Stimulated activated memory B cell treated with anti-CD40 and anti-IgM and Interleukin-4, amounts not matched to agents 10 μg/mL and 1 μg/mL and 100 μg/mL, for 72 hours (primary cell): ENCODE measurements at regions not wholly inside any gene's neighbourhood (a gene's known extent, or its start where the extent isn't known, plus 50 kb on each side); places are given as distances from the start of the nearest gene placed in this dataset.
A peak's percentile ranks its signal among the peaks of the same experiment; 100 is the strongest.

Source experiments
- ATAC-seq: fragments of 150-1000 bp; cut with Tn5 transposase; 2 replicates; pipeline ENCODE4 v1.10.0; 2021
- H3K27ac Mint-ChIP-seq: one replicate; pipeline ENCODE4 v1.8.0; 2022; ENCODE audit warnings: mild to moderate bottlenecking, mixed read lengths
- H3K27me3 Mint-ChIP-seq: one replicate; pipeline ENCODE4 v1.8.0; 2022; ENCODE audit warnings: mixed read lengths
- H3K36me3 Mint-ChIP-seq: one replicate; pipeline ENCODE4 v1.8.0; 2022; ENCODE audit warnings: mixed read lengths
- H3K4me1 Mint-ChIP-seq: one replicate; pipeline ENCODE4 v1.8.0; 2022; ENCODE audit warnings: mixed read lengths
- H3K4me3 Mint-ChIP-seq: one replicate; pipeline ENCODE4 v1.8.0; 2022; ENCODE audit warnings: mild to moderate bottlenecking, moderate library complexity, mixed read lengths
- H3K9me3 Mint-ChIP-seq: one replicate; pipeline ENCODE4 v1.8.0; 2022; ENCODE audit warnings: mixed read lengths

DNA sequence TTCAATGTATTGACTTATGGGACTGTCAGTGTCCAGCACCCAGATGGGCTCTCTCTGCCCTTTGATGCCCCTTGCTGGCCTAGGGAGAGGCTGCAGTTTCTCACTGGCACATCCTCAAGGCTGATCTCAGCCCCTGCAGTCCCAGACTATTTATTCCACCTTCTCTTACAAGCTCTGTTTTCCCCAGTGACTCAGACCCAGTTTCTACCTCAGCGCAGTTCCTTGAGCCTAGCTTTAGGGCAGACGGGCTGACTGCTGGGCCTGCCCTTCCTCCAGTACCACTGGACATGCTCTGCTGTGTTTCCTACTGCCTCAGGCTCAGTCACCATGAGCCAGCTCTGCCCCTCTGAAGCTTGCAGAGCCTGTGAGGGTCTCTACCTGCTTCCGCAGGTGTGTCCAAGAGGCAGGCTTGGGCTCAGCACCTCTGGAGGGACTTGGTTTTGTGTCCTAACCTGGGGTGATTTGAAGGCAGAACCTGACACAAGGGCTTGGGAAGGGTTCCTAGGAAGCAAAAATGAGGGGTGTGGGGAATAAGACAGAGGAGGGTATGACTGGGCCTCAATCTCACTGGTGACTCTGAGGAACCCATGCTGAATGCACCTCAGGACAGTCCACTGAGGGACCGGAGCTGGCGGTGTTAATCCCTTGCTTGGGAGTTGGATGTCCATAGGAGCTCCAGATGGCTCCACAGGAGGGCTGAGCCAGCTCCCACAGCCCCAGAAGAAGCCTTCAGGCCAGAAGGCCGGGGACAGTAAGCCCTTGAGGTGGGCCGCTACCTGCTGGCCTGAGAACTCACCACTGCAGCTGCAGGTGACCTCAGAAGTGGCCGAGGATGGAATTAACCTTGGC, 689.9 kb downstream of the MATN1 start:
- no peak overlapping the region for H3K27ac Mint-ChIP-seq
- no peak overlapping the region for H3K4me3 Mint-ChIP-seq
- no peaks in the 10 kb centered on the region for H3K36me3 Mint-ChIP-seq
- H3K4me1 Mint-ChIP-seq: no peaks in the 10 kb centered on the region
- peaks cover 5% of the 10 kb centered on the region for H3K27me3 Mint-ChIP-seq
- ATAC-seq: no peak
- peaks cover 6% of the 10 kb centered on the region for H3K9me3 Mint-ChIP-seq

DNA sequence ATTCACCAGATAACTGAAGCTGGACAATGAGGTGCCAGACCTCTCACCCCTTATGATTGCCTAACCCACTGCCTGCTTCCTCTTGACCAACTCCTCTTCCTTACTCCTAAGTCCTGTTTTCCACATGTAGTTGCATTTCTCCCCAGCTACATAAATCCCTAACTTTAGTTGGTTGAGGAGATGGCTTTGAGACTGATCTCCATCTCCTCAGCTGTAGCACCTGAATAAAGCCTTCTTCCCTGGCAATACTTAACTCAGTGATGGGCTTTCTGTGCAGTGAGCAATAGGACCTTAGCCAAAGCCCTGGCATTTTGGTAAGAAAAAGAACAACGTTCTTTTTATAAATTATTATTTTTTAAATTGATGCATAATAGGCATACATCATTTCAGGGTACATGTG, 691.1 kb downstream of the MATN1 start:
- no peaks in the 10 kb centered on the region for H3K36me3 Mint-ChIP-seq
- no peaks in the 10 kb centered on the region for H3K27me3 Mint-ChIP-seq

DNA sequence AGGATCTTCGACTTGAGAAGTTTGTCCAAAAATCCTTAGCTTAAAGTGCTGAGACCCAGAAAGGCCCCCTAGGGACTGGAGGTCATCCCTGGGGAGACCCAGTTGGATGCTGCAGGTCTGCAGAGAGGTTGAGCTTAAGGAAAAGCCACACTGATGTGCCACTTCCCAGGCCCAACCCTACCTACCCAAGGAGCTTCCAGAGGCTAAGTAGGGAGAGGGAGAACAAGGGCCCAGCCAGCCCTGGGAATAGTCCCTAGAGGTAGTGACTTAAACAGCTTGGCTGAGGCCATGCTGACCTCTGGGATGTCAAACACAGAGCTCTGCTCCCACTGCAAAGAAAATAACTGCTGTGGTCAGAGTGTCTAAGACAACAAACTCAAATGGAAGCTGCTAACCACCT, 693.7 kb downstream of the MATN1 start:
- Mint-ChIP-seq H3K27me3 (no peaks in the 10 kb centered on the region), H3K27ac (no peak overlapping the region), H3K4me3 (no peak overlapping the region), H3K9me3 (peaks cover 6% of the 10 kb centered on the region), H3K4me1 (no peaks in the 10 kb centered on the region), H3K36me3 (no peaks in the 10 kb centered on the region)
- peak; percentile 24 for ATAC-seq

More for the DNA sequence above, 691.1 kb downstream of the MATN1 start:
- Mint-ChIP-seq H3K4me3 (no peak overlapping the region), H3K9me3 (peaks cover 6% of the 10 kb centered on the region), H3K4me1 (no peaks in the 10 kb centered on the region), H3K27ac (no peak overlapping the region)
- no peak for ATAC-seq

DNA sequence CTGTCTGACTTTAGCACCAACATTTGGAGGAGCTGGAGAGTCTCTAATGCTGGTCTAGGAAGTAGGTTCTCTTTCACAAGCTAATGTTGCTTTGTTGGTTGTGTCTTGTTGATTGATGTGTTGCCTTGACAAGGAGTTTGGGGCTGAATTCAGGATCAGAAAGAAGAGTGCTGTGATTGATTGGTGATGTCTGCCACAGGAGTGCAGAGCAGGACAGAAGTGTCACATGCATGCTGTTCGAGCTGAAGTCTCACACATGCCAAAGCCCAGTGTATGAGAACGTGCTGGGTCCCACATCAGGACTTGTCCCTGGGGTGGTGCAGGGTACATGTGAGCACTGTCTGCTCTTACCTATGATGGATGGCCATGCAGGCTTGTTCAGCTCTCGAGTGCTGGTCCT, 694.4 kb downstream of the MATN1 start:
- ATAC-seq: no peak
- Mint-ChIP-seq H3K9me3 (peaks cover 6% of the 10 kb centered on the region), H3K4me1 (no peaks in the 10 kb centered on the region), H3K36me3 (no peaks in the 10 kb centered on the region), H3K4me3 (no peak overlapping the region), H3K27me3 (no peaks in the 10 kb centered on the region), H3K27ac (no peak overlapping the region)

DNA sequence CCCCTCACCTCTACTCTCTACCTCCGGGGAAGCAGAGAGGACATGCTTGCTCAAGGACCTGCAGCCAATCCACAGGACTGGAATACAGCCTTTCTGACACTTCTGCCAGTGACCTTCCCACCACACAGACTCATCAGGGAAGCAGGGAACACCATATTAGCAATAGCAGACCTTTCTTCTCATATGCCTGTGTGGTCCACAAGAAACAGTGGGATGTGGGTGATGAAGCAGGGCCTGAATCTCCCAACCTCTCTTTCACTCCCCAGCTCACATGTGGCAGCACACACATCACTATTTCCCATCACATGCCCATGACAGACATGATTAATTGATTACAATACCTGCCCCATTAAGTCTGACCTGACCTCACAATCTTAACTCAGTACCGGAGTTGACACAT, 695.1 kb downstream of the MATN1 start:
- peaks cover under 1% of the 10 kb centered on the region for H3K27me3 Mint-ChIP-seq
- H3K9me3 Mint-ChIP-seq: peaks cover 6% of the 10 kb centered on the region
- no peak for ATAC-seq
- no peak overlapping the region for H3K27ac Mint-ChIP-seq
- no peaks in the 10 kb centered on the region for H3K4me1 Mint-ChIP-seq
- H3K36me3 Mint-ChIP-seq: no peaks in the 10 kb centered on the region
- no peak overlapping the region for H3K4me3 Mint-ChIP-seq

DNA sequence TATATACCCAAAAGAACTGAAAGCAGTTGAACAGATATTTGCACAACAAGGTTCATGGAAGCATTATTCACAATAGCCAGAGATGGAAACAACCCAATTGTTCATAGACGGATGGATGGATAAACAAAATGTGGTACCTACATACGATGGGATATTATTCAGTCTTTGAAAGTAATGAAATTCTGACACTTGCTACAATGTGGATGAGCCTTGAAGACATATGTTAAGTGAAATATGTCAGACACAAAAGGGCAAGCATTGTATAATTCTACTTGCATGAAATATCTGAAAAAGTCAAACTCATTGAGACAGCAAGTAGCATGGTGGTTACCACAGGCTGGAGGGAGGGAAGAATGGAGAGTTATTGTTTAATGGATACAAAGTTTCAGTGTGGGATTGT, 696.1 kb downstream of the MATN1 start:
- H3K36me3 Mint-ChIP-seq: no peaks in the 10 kb centered on the region
- H3K4me1 Mint-ChIP-seq: no peaks in the 10 kb centered on the region
- H3K9me3 Mint-ChIP-seq: peaks cover 1% of the 10 kb centered on the region
- no peak overlapping the region for H3K4me3 Mint-ChIP-seq
- ATAC-seq: no peak
- no peak overlapping the region for H3K27ac Mint-ChIP-seq
- peaks cover 11% of the 10 kb centered on the region for H3K27me3 Mint-ChIP-seq

DNA sequence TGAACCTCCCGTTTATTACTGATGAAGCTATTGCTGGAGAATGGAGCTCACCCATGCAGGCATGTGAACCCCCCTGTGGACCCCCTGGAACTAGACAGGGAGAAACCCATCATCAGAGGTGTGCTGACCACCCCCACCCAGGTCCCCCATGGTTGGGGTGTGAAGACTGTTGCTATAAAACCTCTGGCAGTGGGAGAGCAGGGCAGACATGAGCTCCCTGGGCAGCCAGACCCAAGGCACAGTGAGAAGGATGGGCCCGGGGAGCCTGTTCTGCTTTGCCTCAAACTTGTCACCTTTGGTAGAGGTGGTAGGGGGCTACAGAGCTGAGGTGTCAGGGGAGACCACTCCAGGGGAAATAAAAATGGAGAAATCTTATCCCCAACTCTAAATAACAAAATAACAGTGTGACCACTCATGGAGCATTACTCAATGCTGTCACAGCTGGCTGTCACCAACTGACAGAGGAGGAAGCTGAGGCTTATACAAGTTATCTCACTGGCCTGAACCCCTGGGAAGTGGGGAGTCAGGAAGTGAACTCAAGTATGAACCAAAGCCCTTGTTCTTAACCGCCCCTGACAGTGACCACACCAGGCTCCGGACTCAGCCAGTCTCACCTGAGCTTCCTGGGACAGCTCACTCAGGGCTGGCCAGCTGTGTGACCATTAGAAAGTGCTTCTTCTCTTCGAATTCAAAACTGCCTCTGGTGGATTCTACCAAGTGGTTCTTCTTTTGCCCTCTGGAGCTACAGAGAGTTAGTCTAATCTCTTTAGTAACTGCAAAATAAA, 698.8 kb downstream of the MATN1 start:
- Mint-ChIP-seq H3K4me1 (no peaks in the 10 kb centered on the region), H3K36me3 (no peaks in the 10 kb centered on the region), H3K9me3 (no peaks in the 10 kb centered on the region), H3K27ac (no peak overlapping the region), H3K4me3 (no peak overlapping the region), H3K27me3 (peaks cover 13% of the 10 kb centered on the region)
- ATAC-seq: no peak

DNA sequence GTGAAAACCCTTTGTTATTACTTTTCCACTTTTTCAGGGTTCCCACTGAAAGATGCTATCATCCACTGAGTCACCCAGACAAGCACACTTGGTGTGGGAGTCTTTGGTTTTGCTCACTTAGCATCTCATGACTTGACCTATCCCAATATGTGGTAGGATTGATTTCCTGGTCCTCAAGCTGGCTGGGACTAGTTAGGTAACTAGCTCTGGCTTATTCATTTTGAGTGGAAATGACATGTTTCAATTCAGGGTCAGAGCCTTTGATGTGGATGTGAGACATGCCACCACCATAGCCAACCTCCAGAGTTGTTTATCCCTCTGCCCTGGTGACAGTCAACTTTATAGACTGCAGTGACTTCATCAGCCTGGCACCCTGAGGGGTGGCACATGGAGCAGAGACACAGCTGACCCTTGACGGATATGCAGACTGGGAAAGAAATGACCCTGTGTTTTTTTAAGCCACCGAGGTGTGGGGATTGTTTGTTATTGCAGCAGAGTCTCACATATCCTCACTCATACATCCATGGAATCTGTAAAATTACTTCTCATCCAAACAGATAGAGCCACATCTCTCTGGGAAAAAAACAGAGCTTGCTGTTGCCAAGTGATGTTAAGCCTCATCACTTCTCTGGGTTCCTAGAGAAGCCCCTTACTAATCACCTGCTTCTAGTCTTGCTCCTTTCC, 699.9 kb downstream of the MATN1 start:
- Mint-ChIP-seq H3K9me3 (no peaks in the 10 kb centered on the region), H3K27ac (no peak overlapping the region), H3K4me1 (no peaks in the 10 kb centered on the region), H3K27me3 (peaks cover 13% of the 10 kb centered on the region), H3K36me3 (no peaks in the 10 kb centered on the region), H3K4me3 (no peak overlapping the region)
- ATAC-seq: no peak

DNA sequence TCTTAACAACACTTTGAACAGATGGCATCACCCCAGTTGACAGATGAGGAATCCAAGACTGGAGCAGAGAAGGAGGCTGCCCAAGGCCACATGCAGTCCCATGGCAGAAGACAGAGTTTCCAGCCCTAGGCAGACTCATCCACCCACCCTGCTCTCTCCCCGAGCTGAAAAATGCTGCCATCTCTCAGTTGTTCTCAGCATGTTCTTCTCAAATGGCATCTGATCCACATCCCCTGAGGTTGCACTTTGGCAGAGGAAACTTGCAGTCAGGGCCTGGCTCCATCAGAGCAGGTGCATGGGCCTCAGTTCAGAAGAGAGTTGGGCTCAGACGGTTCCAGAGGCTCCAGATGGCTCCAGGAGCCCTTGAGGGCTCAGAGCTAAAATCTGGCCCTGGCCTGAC, 709.4 kb downstream of the MATN1 start:
- peaks cover 22% of the 10 kb centered on the region for H3K27me3 Mint-ChIP-seq
- ATAC-seq: no peak
- no peak overlapping the region for H3K4me3 Mint-ChIP-seq
- H3K9me3 Mint-ChIP-seq: peaks cover 7% of the 10 kb centered on the region
- no peak overlapping the region for H3K27ac Mint-ChIP-seq
- H3K4me1 Mint-ChIP-seq: no peaks in the 10 kb centered on the region
- no peaks in the 10 kb centered on the region for H3K36me3 Mint-ChIP-seq

DNA sequence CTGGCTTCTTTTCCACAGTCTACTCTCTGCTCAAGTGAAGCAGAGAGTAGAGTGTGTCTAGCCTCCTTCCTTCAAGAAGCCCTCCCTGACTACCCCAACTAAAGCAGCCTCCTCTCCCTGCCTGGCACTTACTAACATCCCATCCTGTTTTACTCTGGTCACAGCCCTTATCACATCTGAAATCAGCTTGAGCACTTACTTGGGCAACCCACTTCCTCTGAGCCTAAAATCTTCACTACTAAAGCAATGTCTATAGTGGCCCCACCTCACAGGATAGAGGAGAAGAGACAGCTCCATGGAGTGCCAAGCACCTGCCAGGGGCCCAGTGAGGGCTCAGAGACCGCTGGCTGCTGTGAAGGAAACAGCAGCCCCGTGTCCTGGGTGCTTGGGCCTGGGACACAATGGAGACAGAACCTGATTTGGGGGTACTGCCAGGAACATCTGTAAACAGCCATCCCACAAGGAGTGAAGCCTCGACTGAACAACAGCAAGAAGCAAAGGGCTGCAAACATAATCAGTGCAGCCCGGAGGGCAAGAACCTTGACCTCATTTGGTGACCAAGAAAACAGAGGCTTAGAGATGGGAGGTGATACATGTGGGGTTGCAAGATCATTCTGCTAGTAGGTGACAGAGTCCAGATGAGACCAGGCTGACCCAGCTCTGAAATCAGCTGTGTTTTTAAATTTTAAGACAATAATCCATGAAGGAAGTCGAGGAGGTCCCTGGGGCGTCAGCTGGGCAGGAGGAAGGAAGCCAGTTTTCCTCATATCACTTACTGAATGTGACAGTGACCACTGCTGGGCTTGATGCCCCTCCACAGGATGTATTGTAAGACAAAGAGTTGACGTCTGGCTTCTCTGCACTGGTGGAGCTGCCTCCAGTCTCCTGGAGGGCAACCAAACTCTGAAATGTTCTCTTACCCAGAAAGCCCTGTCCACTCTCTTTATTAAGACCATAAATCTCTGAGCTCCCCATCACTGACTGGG, 710.6 kb downstream of the MATN1 start:
- Mint-ChIP-seq H3K27ac (no peak overlapping the region), H3K27me3 (peaks cover 22% of the 10 kb centered on the region), H3K4me1 (no peaks in the 10 kb centered on the region), H3K9me3 (peaks cover 5% of the 10 kb centered on the region), H3K4me3 (no peak overlapping the region), H3K36me3 (no peaks in the 10 kb centered on the region)
- no peak for ATAC-seq

DNA sequence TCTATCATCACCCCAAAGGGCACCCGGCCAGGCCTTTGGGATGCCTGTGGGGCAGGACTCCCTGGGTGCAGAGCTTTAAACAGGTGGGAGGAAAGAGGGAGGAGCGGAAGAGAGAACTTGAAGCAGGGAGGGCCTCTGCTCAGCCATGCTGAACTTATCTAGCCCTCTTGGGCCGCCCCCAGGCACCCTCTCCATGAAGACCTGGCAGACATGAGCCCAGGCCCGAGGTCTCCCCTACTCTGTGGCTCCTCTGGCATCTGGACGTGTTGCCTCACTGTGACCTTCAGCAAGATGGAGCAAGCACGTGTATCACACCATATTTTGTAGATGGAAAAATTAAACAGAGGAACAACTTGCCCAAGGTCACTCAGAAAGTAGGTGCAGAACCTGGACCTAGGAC, 711.4 kb downstream of the MATN1 start:
- Mint-ChIP-seq H3K4me3 (no peak overlapping the region), H3K4me1 (no peaks in the 10 kb centered on the region), H3K27ac (no peak overlapping the region), H3K9me3 (peaks cover 2% of the 10 kb centered on the region), H3K36me3 (no peaks in the 10 kb centered on the region), H3K27me3 (peaks cover 22% of the 10 kb centered on the region)
- ATAC-seq: no peak

DNA sequence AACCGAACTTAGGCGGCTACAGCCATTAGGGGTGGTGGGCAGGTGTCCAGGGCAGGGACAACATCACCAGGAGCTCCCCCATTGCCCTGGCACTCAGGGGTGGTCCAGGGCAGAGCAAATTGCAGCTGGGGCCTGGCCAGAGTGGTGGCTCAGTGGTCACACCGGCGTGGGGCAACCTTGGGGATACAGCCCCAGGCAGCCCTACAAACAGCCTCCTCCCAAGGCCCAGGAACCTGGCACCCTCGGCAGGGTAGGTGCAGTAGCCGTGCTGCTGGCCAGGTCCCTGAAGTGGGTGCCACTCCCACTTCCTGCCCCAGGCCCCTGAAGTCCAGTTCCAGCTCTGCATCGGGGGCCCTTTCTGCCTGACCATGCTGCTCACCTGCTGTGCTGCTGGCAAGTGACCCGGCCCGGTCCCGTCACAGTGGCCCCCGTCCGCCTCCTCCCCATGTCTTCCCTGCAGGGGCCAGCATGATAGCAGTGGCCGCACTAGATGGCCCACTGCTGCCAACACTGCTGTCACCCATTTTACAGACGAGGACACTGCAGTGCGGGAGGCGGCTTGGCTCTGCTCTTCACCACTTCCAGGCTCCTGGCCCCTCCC, 712.8 kb downstream of the MATN1 start:
- no peak for ATAC-seq
- Mint-ChIP-seq H3K27ac (no peak overlapping the region), H3K4me1 (no peaks in the 10 kb centered on the region), H3K9me3 (no peaks in the 10 kb centered on the region), H3K36me3 (no peaks in the 10 kb centered on the region), H3K4me3 (no peak overlapping the region), H3K27me3 (peaks cover 22% of the 10 kb centered on the region)

DNA sequence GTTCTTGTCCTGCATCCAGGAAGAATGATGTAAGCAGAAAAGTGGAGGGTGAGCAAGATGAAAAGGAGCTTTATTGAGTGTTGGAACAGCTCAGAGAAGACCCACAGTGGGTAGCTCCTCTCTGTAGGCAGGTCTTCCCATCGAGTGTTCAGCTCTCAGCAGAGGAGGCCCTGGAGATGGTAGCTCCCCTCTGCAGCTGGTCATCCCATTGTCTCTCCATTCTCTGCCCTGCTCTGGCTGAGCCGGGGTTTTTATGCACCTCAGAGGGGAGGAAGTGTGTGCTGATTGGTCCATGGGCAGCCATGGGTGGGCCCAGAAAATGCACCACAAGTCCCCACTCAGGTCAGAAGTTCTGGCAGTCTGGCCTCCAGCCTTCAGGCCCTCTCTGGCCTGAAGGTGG, 713.7 kb downstream of the MATN1 start:
- Mint-ChIP-seq H3K4me3 (no peak overlapping the region), H3K4me1 (no peaks in the 10 kb centered on the region), H3K9me3 (no peaks in the 10 kb centered on the region), H3K36me3 (no peaks in the 10 kb centered on the region), H3K27me3 (peaks cover 22% of the 10 kb centered on the region), H3K27ac (no peak overlapping the region)
- ATAC-seq: no peak

DNA sequence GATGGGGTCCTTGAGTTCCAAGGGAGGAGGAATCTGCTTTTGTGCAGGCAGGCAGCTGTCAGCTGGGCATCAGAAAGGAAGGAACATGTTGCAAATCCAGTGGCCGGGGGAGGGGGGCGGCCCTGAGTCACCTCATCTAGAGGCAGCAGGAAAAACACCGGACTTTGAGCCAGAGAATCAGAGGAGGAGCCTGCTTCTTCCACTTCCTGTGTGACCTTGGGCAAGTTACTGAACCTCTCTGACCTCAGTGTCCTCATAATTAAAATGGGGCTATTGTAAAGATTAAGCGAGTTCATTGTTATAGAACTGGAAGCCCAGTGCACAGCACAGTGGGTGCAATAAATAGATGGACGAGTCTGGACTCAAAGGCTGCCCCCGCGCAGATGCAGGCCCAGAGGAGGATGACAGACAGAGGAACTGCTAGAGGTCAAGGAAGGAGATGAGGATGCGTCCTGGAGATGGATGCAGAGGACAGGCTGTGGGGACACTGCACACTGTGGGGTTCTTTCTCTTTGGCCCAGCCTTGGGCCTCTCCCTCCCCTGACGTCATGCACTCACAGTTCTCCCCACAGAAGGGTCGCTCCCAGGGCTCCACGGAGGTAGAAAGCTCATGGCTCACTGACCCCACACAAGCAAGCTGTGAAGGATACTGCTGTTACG, 714.3 kb downstream of the MATN1 start:
- Mint-ChIP-seq H3K36me3 (no peaks in the 10 kb centered on the region), H3K4me1 (no peaks in the 10 kb centered on the region), H3K9me3 (no peaks in the 10 kb centered on the region), H3K27me3 (peaks cover 22% of the 10 kb centered on the region), H3K4me3 (no peak overlapping the region), H3K27ac (no peak overlapping the region)
- ATAC-seq: no peak
